ENCODE measurements at regions not wholly inside any gene's neighbourhood (a gene's known extent, or its start where the extent isn't known, plus 50 kb on each side); places are given as distances from the start of the nearest gene placed in this dataset.

- ATAC-seq (no peak), DNase-seq (ENCODE audit: low read depth, low spot score) (no peak)
- Histone ChIP-seq H3K9me3 (ENCODE audit: control insufficient read depth, insufficient read depth, low read depth, low read length) (no peaks in the 10 kb centered on the region), H3K36me3 (ENCODE audit: control insufficient read depth, insufficient read depth, low read length) (no peaks in the 10 kb centered on the region), H3K27ac (ENCODE audit: low read length) (no peak overlapping the region), H3K27me3 (ENCODE audit: control insufficient read depth, insufficient read depth, low read length) (no peaks in the 10 kb centered on the region), H3K4me3 (ENCODE audit: low read depth in 2 of 2, low read length in 2 of 2) (no peak overlapping the region), H3K4me1 (ENCODE audit: control insufficient read depth, insufficient read depth, low read length) (no peaks in the 10 kb centered on the region)
- TF ChIP-seq SIN3A (IDR thresholded peaks at IDR 0.05; ENCODE audit: borderline replicate concordance, insufficient read depth, low read depth, low read length), result no peak
- TF ChIP-seq POLR2AphosphoS5 (IDR thresholded peaks at IDR 0.05; ENCODE audit: low read depth, low read length), result no peak
- TF ChIP-seq CTCF (IDR thresholded peaks at IDR 0.05), result no peak
- TF ChIP-seq, protein P1, sequence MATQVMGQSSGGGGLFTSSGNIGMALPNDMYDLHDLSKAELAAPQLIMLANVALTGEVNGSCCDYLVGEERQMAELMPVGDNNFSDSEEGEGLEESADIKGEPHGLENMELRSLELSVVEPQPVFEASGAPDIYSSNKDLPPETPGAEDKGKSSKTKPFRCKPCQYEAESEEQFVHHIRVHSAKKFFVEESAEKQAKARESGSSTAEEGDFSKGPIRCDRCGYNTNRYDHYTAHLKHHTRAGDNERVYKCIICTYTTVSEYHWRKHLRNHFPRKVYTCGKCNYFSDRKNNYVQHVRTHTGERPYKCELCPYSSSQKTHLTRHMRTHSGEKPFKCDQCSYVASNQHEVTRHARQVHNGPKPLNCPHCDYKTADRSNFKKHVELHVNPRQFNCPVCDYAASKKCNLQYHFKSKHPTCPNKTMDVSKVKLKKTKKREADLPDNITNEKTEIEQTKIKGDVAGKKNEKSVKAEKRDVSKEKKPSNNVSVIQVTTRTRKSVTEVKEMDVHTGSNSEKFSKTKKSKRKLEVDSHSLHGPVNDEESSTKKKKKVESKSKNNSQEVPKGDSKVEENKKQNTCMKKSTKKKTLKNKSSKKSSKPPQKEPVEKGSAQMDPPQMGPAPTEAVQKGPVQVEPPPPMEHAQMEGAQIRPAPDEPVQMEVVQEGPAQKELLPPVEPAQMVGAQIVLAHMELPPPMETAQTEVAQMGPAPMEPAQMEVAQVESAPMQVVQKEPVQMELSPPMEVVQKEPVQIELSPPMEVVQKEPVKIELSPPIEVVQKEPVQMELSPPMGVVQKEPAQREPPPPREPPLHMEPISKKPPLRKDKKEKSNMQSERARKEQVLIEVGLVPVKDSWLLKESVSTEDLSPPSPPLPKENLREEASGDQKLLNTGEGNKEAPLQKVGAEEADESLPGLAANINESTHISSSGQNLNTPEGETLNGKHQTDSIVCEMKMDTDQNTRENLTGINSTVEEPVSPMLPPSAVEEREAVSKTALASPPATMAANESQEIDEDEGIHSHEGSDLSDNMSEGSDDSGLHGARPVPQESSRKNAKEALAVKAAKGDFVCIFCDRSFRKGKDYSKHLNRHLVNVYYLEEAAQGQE (IDR thresholded peaks at IDR 0.05; ENCODE audit: insufficient read depth in 1 of 2, low read depth in 2 of 2, low read length in 1 of 2), result no peak
- TF ChIP-seq TCF7L2 (IDR thresholded peaks at IDR 0.05; ENCODE audit: low read depth, low read length), result no peak
- CTCF ChIA-PET, result no interaction called here
- no TSS peak for BruUV-seq (replicated peaks)
- in situ Hi-C loops (cut with HindIII; ENCODE audit: low pct_unique_long_range_greater_than_20kb, low sequenced_read_pairs), result no loop called here
- POLR2A ChIA-PET, result no interaction called here
- intact Hi-C loops (cut with micrococcal nuclease; ENCODE audit: unreplicated experiment), result no loop called here
Measured at GRCh38 chr12:4012977-4013968, 140.1 kb upstream of the PARP11 start.

GRCh38 chr12:4012073-4012472 is 138.9 kb upstream of the PARP11 start:
- no TSS peak for BruUV-seq (replicated peaks)
- no peaks in the 10 kb centered on the region; the same call in 1 of the 2 replicates for H3K27me3 ChIP-seq (ENCODE audit: control insufficient read depth, insufficient read depth, low read length)
- H3K27ac ChIP-seq (ENCODE audit: low read length), result no peak overlapping the region
- no peak overlapping the region for H3K4me3 ChIP-seq (ENCODE audit: low read depth in 2 of 2, low read length in 2 of 2)
- no peaks in the 10 kb centered on the region for H3K4me1 ChIP-seq (ENCODE audit: control insufficient read depth, insufficient read depth, low read length)
- POLR2A ChIA-PET, result no interaction called here
- intact Hi-C loops (cut with micrococcal nuclease; ENCODE audit: unreplicated experiment), result no loop called here
- H3K9me3 ChIP-seq (ENCODE audit: control insufficient read depth, insufficient read depth, low read depth, low read length), result no peaks in the 10 kb centered on the region
- TF ChIP-seq, protein P1 (IDR thresholded peaks at IDR 0.05; ENCODE audit: insufficient read depth in 1 of 2, low read depth in 2 of 2, low read length in 1 of 2), result no peak
- no peak for TF ChIP-seq POLR2AphosphoS5 (IDR thresholded peaks at IDR 0.05; ENCODE audit: low read depth, low read length)
- no peak for TF ChIP-seq SIN3A (IDR thresholded peaks at IDR 0.05; ENCODE audit: borderline replicate concordance, insufficient read depth, low read depth, low read length)
- CTCF ChIA-PET, result no interaction called here
- no peaks in the 10 kb centered on the region for H3K36me3 ChIP-seq (ENCODE audit: control insufficient read depth, insufficient read depth, low read length)
- ATAC-seq, result no peak
- in situ Hi-C loops (cut with HindIII; ENCODE audit: low pct_unique_long_range_greater_than_20kb, low sequenced_read_pairs), result no loop called here
- no peak for DNase-seq (ENCODE audit: low read depth, low spot score)
